HCT116 (cell line): ENCODE measurements at regions not wholly inside any gene's neighbourhood (a gene's known extent, or its start where the extent isn't known, plus 50 kb on each side); places are given as distances from the start of the nearest gene placed in this dataset.

Source experiments
- ATAC-seq: fragments of 200-7000 bp; cut with Tn5 transposase; 2 replicates; pipeline ENCODE4 v1.9.1; 2020; ENCODE audit warnings: mild to moderate bottlenecking, moderate library complexity
- BruUV-seq: library from RNA; stranded (reverse); fragments of 400-500 nt; replicated peaks from 2 replicates; lab custom pipeline; 2021; lab: Mats Ljungman, UMichigan
- CTCF ChIA-PET: fragments of 300-600 bp; sonication (Branson Sonifier 250); formaldehyde crosslinking; loops from one replicate; lab custom pipeline; 2021; ENCODE audit warnings: antibody characterized with exemption; lab: Charles Lee
- POLR2A ChIA-PET: fragments of 300-600, 350-600 bp; sonication (Branson Sonifier 250); formaldehyde crosslinking; loops from one replicate; lab custom pipeline; 2021; ENCODE audit warnings: antibody characterized with exemption; lab: Charles Lee
- RAD21 ChIA-PET, 2 experiments: fragments of 300-600 bp; sonication (Branson Sonifier 250); formaldehyde crosslinking; loops; one replicate each; lab custom pipeline; 2023; ENCODE audit warnings: low total read pairs in 2 of 2; ENCODE audit not compliant: uncharacterized antibody in 2 of 2, unreplicated experiment in 2 of 2, low non-redundant PET in 1 of 2; lab: Charles Lee
- DNase-seq: peaks from one replicate; pipeline ENCODE4 v3.0.0-alpha.2; 2010; ENCODE audit warnings: low read depth, low spot score
- H2AFZ ChIP-seq: fragments of 200-600 bp; shearing (Covaris generic), sonication (generic); 2 replicates; pipeline ENCODE4 v1.6.1; 2017; ENCODE audit warnings: low read depth, mixed run types, mixed read lengths, antibody characterized with exemption, low read length; ENCODE audit not compliant: poor library complexity, severe bottlenecking
- H3K27ac ChIP-seq: 2 replicates; pipeline ENCODE4 v1.5.1; 2012; ENCODE audit warnings: low read depth, low read length
- H3K27me3 ChIP-seq: fragments of 200-600 bp; sonication (generic); 2 replicates; pipeline ENCODE4 v1.6.1; 2016; ENCODE audit warnings: mixed run types, low read length, mixed read lengths; ENCODE audit not compliant: insufficient read depth
- H3K36me3 ChIP-seq, 2 experiments: fragments of 200-500 bp in 1 of 2; fragments of 200-600 bp in 1 of 2; sonication (Bioruptor generic) in 1 of 2; sonication (generic) in 1 of 2; 2 replicates each; pipeline versions ENCODE4 v1.5.1 to v1.6.1; 2014 to 2016; ENCODE audit warnings: low read length in 2 of 2, inconsistent platforms in 1 of 2, mixed read lengths in 1 of 2, mixed run types in 1 of 2; ENCODE audit not compliant: insufficient read depth in 2 of 2, control insufficient read depth in 1 of 2
- H3K4me1 ChIP-seq, 2 experiments: fragments of 200-600 bp in 1 of 2; sonication (generic) in 1 of 2; 2 replicates each; pipeline versions ENCODE4 v1.5.1 to v1.6.1; 2012 to 2017; ENCODE audit warnings: low read length in 2 of 2, inconsistent platforms in 1 of 2, mild to moderate bottlenecking in 1 of 2, mixed read lengths in 1 of 2, mixed run types in 1 of 2, moderate library complexity in 1 of 2; ENCODE audit not compliant: insufficient read depth in 2 of 2, control insufficient read depth in 1 of 2
- H3K4me2 ChIP-seq: fragments of 200-600 bp; sonication (generic); 2 replicates; pipeline ENCODE4 v1.6.1; 2017; ENCODE audit warnings: mixed run types, low read length, mixed read lengths
- H3K4me3 ChIP-seq, 2 experiments: fragments of 200-600 bp in 1 of 2; sonication (generic) in 1 of 2; replicated peaks in 1 of 2; 2 replicates each; pipeline ENCODE4 v1.5.1; 2011 to 2016; ENCODE audit warnings: low read length in 2 of 2, control low read depth in 1 of 2, low read depth in 1 of 2, mild to moderate bottlenecking in 1 of 2, mixed read lengths in 1 of 2, mixed run types in 1 of 2
- H3K79me2 ChIP-seq: fragments of 200-600 bp; sonication (generic); 2 replicates; pipeline ENCODE4 v1.6.1; 2017; ENCODE audit warnings: mild to moderate bottlenecking, mixed run types, low read length, moderate library complexity, mixed read lengths; ENCODE audit not compliant: insufficient read depth
- H3K9ac ChIP-seq: fragments of 200-600 bp; sonication (generic); 2 replicates; pipeline ENCODE4 v1.6.1; 2016; ENCODE audit warnings: low read length, mixed read lengths
- H3K9me2 ChIP-seq: fragments of 200-600 bp; sonication (generic), shearing (Covaris generic); 2 replicates; pipeline ENCODE4 v1.6.1; 2017; ENCODE audit warnings: mixed run types, mild to moderate bottlenecking, moderate library complexity; ENCODE audit not compliant: insufficient read depth
- H3K9me3 ChIP-seq, 2 experiments: fragments of 200-500 bp in 1 of 2; fragments of 200-600 bp in 1 of 2; sonication (Bioruptor generic) in 1 of 2; sonication (generic) in 1 of 2; 2 replicates each; pipeline ENCODE4 v1.6.1; 2014 to 2017; ENCODE audit warnings: low read length in 2 of 2, mixed read lengths in 2 of 2, inconsistent platforms in 1 of 2, low read depth in 1 of 2, mild to moderate bottlenecking in 1 of 2, mixed run types in 1 of 2, moderate library complexity in 1 of 2; ENCODE audit not compliant: control insufficient read depth in 1 of 2, insufficient read depth in 1 of 2
- H4K20me1 ChIP-seq: fragments of 200-600 bp; sonication (generic), shearing (Covaris generic); 2 replicates; pipeline ENCODE4 v1.6.1; 2017; ENCODE audit warnings: mixed run types, mild to moderate bottlenecking, moderate library complexity; ENCODE audit not compliant: insufficient read depth
- CBX3 ChIP-seq: IDR thresholded peaks from 2 replicates; pipeline ENCODE4 v1.6.1; 2012; ENCODE audit warnings: low read depth
- CTCF ChIP-seq, 3 experiments: fragments of 200-600 bp in 1 of 3; sonication (generic) in 1 of 3; IDR thresholded peaks in 2 of 3; conservative IDR thresholded peaks in 1 of 3; 2 replicates each; pipeline ENCODE4 v1.5.1; 2012 to 2017; ENCODE audit warnings: low read depth in 2 of 3, low read length in 2 of 3, antibody characterized with exemption in 1 of 3, borderline replicate concordance in 1 of 3, control low read depth in 1 of 3, mild to moderate bottlenecking in 1 of 3, mixed read lengths in 1 of 3, mixed run types in 1 of 3, moderate library complexity in 1 of 3; ENCODE audit not compliant: insufficient read depth in 1 of 3
- REST ChIP-seq: IDR thresholded peaks from 2 replicates; pipeline ENCODE4 v1.6.1; 2012; ENCODE audit warnings: low read depth
- SP1 ChIP-seq: IDR thresholded peaks from 2 replicates; pipeline ENCODE4 v1.6.1; 2012; ENCODE audit warnings: low read depth
- intact Hi-C: fragments of 100-400 bp; cut with micrococcal nuclease; formaldehyde crosslinking; loops from 2 replicates; pipeline ENCODE4 v1.10.0; 2022

- no peak for ATAC-seq
- no TSS peak for BruUV-seq
- Histone ChIP-seq H2AFZ (no peak overlapping the region), H3K4me1 (peaks cover 0 to 33% of the 10 kb centered on the region in 2 experiments; a peak in 2 of 4 replicates), H3K27me3 (no peaks in the 10 kb centered on the region), H4K20me1 (no peaks in the 10 kb centered on the region), H3K9me3 (no peaks in the 10 kb centered on the region), H3K4me2 (no peak overlapping the region), H3K79me2 (no peaks in the 10 kb centered on the region), H3K36me3 (no peaks in the 10 kb centered on the region), H3K9me2 (no peaks in the 10 kb centered on the region; the same call in 1 of the 2 replicates), H3K9ac (no peak overlapping the region), H3K27ac (no peak overlapping the region), H3K4me3 (no peak overlapping the region)
- intact Hi-C loops = no loop called here
- no peak for DNase-seq
- RAD21 ChIA-PET = no interaction called here
- TF ChIP-seq CTCF (IDR thresholded peaks at IDR 0.05 in 2 of 3, conservative IDR thresholded peaks at IDR 0.05 in 1 of 3; ENCODE audit: borderline replicate concordance in 1 of 3, insufficient read depth in 1 of 3, low read depth in 2 of 3, low read length in 2 of 3) (no peak), CBX3 (no peak), REST (no peak), SP1 (no peak)
- POLR2A ChIA-PET = no interaction called here
- CTCF ChIA-PET = no interaction called here
Observed at GRCh38 chr1:209413062-209413461, 170.5 kb upstream of the CAMK1G start.
